GM21526 (cell line): ENCODE measurements at regions not wholly inside any gene's neighbourhood (a gene's known extent, or its start where the extent isn't known, plus 50 kb on each side); places are given as distances from the start of the nearest gene placed in this dataset.

ENCODE experiments used
- ATAC-seq: cut with Tn5 transposase; IDR thresholded peaks from one replicate; pipeline ENCODE4 v1.9.1; 2021; ENCODE audit warnings: moderate library complexity; ENCODE audit not compliant: unreplicated experiment, low FRiP score

DNA sequence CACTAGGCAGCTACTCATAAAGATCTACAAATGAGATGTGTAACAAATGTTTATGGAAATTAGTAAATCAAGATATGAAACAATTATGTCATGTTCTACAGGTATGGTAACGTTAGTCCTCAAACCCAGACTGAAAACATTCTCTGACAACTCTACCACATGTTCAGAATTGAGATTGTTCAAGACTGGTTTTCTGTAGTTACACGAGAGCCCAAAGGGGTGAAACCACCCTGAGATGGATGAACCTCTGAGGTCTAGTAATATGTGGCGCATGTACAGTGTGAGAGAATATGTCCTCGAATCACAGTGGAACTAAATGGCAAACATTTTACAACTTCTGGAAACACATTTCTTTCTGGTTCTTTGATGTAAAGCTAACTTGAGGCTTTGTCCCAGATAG lies 614.3 kb downstream of the ZEB2 start:
- no peak for ATAC-seq

DNA sequence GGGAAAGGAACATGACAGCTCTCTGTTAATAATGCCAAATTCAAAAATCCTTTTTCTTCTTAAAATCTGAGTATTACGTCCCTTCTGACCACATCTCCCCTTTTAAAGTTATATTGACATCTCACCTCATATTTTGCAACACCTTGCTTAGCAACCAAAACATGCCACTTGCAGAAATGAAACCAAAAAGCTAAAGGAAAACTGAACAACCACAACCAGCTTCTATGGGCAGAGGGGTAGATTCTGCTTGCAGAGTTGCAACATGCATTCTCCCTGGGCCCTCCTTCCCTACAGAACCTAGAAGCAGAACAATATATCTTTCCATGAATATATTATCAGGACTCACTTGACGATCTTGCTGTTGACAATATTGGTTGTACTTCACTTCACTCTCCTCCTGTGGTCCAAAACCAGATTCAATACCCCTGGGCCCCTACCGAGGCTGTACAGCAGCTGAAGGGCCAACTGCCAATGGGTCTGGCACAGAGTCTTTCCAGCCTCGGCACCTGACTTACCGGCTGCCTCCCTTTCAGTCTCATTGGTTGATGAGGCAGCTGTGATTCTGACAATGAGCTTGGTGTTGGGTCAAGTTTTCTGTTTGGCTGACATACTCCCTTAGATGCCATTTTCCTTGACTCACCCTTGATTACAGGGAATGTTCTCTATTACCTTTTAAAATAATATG lies 616.6 kb downstream of the ZEB2 start:
- ATAC-seq, result no peak

DNA sequence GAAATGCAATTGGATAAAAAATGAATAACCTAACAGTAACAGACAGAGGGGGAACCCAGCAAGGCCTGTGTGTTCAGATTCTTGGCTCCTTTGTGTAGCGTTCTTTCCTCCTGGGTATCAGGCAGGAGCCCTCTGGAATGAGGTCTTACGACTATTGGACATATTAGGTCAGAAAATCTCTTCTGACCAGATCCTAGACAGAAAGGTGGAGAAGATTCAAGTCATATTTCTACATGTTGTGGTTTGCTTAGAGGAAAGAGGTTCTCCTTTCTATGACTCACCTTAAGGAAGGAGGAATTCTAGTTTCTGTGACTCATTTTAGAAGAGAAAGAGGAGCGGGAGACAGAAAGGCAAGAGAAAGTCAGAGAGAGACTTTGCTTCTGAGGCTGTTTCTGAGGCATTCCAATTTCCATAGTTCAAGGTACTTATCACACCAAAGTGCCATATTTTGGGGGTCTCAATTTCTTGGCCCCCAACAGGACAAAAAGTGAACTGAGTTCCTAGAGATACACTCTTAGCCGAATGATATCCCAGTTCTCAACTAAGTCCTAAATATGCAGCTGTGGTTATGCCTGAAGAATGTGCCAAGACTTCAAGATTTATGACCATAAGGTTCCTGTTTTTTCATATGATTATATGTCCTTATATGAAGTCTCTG lies 618.6 kb downstream of the ZEB2 start:
- ATAC-seq, result peak; percentile 71

DNA sequence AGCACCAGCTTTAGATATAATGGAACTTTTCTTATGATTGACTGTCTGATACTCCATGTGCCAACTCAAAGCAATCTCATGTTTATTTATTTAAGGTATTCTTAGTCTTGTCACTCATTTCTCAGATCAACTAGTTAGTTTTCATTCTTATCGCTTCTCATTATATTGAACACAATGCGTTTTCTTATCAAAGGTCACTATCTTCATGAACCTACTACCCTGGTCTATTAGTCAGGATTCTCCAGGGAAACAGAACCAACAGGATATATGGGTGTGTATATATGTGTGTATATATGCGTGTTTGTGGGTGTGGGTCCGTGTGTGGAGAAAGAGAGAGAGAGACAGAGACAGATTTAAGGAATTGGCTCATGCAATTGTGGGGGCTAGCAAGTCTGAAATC lies 619.9 kb downstream of the ZEB2 start:
- no peak for ATAC-seq

DNA sequence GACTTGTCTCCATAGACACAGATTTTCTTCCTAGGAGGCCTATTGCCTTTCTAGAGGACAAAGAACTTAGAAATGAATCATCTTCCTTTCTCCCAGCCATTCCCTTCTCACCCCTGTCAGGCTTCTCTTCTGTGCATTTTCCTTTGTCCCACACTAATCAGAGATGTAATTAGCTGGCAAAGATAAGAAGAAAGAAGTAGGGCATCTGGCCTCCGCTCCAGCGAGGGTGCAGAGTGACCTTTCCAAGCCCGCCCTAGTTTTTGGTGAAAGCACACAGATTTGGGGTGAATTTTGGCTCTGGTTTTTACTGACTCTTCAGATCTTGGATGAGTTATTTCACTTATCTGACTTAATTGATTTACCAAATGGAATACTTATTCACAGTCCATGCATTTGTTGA lies 626.5 kb downstream of the ZEB2 start:
- ATAC-seq, result no peak

DNA sequence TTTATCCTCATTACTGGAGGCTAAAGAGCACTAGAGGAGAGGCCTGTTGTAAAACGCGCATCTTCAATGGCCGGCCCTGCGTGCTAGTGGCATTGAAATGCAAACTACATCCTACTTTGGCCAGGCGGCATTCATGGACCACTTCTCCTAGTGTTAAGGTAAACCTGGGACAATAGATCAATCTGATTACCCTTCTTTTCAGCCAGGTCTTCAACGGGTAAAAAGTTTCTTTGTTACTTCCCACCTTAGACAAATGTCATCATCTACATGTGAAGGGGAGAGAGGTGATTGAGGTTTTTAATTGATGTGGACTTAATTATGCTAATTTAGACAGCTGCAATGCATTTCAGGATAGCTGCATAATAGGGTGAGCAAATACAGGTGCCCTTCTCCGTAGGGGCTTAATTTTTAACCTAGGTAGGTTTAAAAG lies 628.0 kb downstream of the ZEB2 start:
- ATAC-seq, result no peak

DNA sequence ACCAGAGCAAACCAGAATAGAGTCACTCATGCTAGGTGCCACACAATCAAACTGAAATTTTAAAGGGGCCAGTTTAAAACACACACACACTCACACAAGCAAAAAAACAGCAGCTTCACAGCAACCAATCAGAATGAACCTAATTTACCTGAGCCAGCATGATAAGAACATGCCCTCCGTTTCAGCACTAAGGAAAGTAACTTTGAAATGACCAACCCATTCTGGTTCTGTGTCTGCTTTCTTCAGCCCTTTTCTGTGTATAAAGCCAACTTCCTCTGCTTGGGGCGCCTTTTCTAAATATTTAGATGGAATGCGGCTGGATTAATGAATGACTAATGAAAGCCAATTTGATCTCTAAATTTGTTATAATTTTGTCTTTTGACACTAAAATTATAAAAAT lies 629.1 kb downstream of the ZEB2 start:
- ATAC-seq, result no peak

DNA sequence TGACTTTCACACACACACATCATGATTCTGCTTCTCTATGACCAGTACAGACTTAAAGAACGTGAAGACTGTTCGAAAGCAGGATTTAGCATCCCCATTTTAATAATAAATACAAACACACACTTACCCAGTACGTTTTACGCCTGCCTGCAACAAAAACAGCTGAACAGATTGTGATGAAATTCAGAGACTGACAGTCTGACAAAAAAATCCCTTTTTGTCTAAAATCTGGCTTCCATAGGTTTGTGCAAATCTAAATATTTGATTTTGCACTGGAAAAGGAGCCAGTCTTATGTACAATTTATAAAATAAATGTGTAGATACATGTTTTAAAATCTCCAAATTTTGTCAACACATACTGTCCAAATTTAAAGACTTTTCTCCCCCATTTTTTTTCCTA lies 630.7 kb downstream of the ZEB2 start:
- no peak for ATAC-seq

DNA sequence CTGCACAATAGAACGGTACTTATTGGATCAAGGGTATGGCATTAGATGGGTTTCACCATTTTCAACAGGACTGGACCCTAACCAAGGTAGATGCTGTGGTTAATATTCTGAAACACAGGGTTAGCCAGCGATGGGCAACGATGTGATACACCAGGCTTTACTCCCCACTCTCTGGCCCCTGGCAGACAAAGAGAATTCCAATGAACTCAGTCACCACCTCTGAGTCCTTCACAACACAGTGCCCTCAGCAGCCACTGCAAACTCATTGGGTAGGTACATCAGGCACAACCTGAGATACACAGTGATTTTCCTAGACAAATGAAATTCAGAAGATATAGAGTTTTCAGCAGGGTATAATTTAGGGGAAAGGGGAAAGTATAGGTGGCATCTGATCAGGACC lies 634.5 kb downstream of the ZEB2 start:
- ATAC-seq, result no peak

DNA sequence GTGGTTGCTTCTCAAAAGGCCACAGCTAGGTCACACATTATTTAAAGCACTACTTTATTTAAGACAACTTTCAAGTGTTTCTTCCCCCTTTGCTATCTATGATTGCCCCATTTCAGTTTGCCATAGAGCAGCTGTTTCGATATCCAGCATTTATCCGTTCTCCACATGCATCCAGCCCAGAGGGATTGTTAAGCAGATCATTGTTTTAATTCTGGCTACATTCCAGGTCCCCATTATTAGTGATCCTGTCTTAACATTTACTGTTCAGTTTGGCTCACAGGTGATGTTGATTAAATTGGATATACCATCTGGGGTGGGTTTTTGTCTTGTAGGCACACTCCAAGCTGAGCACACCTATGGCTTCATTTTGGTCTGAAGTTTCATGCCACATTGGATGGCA lies 638.7 kb downstream of the ZEB2 start:
- no peak for ATAC-seq

DNA sequence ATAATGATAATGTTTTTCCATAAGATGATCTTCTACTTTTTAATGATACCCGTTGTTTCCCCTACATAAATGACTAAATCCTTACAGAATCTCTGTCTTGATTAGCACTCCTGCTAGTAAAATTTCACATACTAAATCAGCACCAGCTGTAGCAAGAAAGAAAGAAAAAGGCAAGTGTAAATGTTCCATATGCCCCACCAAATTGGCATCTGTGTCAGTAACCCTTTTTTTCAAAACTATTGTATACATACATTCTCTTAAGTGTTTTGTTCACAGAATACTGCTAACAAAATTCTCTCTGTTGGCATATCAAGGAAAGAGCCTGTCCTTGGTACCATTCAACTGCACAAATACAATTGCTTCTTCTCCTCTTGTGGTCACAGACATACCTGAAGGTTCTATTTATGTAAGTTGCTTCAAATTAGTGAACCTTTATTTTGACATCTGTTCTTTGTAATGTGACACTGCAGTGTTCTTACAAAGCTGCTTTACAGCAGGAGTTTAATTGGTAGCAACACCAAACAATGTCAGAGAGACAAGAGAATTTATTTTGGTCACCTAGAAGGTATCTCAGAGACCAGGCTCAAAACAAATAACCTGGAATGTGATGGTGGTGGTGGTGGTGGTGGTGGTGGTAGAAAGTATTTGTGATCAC lies 641.9 kb downstream of the ZEB2 start:
- no peak for ATAC-seq

DNA sequence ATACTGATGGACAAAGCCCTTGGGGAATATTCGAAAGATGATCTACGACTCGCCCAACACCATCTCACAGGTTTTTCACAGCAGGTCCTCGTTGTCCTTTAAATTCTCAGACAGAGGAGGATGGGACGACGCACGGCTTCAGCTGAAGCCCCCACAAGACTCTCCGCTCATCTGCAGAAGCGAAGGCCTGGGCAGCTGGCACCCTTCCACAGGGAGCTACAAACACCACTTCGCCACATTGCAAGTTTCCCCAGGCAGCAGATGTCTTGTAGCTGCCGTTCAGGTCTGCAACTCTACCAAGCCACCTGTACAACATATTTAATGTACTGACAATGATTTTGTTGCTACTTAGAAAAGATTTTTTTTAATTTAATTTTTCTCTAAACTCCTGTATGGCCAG lies 642.9 kb downstream of the ZEB2 start:
- ATAC-seq, result no peak

DNA sequence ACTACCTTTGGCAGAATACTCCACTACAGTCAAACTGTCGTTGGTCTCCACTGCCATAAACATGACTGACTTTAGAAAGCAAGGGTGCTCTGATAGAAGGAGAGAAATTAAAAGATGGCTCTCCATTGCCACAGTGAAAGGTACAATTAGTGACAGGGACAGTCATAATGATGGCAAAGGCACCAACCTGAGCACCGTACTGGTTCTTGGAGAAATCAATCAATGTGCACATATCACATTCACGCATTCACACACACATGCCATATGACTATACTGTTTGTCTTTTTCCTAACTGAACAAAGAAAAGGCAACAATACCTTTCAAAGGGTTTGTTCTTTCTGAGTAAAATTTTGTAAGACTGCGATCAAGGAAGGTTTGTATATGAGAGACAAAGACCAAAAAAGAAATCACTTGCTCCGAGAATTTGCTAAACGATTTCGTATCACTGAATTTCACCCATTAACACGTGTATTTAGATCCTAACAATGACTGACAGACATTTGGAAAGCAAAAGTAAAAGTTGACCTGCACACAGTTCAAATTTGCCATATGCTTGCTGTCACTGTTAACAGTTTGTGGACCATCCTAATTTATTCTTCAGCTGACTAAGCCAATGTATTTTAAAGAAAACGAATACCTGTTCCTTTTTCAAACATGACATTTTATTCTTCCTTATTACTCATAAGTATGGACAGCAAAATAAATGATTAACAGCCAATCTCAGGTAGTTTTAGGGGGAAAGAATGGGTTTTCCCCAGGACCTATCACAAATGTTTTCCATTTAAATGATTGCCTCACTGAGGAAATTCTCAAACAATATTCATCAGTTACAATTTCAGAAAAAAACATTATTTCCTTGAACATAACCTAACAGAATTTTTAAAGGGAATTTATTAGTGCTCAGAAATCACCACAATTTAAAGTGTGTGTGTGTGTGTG lies 644.4 kb downstream of the ZEB2 start:
- no peak for ATAC-seq

DNA sequence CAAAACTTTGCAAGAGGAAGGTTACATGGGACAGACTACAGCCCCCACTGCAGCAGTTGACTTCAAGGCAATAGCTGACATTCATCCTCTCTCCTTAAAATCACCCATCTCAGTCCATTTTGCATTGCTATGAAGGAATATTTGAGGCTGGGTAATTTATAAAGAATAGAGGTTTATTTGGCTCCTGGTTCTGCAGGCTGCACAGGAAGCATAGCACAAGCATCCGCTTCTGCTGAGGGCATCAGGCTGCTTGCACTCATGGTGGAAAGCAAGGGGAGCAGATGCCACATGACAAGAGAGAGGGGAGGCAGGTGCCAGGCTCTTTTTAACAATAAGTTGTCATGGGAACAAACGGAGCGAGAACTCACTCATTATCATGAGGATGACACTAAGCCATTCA lies 646.0 kb downstream of the ZEB2 start:
- no peak for ATAC-seq

DNA sequence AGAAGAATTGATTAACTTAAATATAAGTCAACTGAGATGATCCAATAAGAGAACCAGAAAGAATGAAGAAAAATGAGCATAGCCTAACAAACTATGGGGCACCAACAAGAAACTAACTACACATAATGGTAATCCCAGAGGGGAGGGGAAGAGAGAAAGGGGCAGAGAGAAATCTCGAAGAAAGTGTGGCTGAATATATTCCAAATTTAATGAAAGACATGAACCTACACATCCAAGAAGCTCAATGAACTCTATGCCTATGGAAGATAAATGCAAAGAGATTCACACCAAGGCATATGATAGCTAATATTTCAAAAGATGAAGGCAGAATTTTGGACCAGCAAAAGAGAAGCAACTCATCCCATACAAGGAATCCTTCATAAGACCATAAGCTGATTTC lies 649.2 kb downstream of the ZEB2 start:
- no peak for ATAC-seq

DNA sequence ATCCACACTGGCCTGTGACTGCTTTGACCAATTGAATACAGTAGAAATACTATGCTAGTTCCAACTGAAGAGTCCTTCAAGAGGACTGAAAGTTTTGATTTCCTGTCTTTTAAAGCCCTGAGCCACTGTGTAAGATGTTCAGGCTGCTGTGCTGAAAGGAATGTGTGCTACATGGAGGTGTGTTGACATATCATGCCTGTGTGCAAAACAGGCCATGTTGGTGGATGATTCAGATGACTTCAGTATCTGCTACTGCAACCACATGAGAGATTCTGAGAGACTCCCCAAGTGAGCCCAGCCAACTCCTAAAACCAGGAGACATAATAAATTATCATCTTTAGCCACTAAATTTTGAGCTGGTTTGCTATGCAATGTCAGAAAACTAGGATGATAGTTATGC lies 662.9 kb downstream of the ZEB2 start:
- ATAC-seq, result no peak

DNA sequence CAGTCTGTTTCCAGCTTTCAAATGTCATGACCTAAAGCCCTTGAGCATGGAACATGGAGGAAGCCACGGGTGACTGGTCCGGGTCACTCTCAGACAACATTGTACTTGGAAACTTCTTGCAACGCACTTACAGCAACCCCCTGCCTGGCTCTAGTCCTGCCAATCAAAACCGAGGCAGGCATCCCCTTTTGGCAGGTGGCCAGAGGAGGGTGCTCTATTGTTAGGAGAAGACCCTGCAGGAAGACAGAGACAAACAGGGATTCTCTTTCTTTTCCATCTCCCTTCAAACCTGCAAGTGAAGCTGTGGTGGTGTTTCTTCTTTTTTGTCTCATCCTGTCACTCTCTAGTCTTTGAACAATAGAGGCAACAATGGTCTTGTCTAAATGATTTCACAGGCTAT lies 667.2 kb downstream of the ZEB2 start:
- ATAC-seq, result no peak

DNA sequence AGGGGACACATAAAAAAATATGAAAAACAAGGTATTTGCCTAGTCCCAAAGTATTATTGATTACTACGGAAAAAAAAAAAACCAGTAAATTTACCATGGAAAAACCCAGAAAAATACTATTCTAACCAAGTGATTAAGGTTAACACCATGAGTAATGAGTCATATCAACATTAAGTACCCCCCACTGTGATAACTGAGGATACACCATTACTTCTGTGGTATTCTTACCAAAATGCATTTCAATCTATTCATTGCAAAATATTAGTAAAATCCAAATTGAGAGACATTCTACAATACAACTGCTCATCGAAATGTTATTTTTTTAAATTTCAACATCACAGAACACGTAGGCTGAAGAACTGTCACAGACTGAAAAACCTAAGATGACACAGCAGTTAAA lies 669.8 kb downstream of the ZEB2 start:
- ATAC-seq, result no peak

DNA sequence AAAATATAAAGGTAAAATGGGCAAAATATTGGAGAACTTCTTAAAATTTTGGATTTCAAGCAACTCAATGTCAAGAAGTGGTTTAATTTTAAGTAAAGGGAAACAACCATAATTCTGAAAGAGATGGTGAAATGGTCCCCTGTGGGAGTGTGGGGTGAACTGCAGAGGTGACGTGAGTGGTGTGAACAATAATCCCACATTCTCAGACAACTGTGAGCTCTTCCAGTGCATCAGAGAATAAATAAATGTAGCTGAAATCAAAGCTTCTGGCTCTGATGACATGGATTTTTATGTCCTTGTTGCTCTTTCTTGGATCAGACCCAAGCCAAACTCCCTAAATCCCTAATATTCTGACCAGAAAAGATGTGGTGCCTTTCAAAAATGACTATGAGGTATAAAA lies 672.7 kb downstream of the ZEB2 start:
- ATAC-seq, result no peak

DNA sequence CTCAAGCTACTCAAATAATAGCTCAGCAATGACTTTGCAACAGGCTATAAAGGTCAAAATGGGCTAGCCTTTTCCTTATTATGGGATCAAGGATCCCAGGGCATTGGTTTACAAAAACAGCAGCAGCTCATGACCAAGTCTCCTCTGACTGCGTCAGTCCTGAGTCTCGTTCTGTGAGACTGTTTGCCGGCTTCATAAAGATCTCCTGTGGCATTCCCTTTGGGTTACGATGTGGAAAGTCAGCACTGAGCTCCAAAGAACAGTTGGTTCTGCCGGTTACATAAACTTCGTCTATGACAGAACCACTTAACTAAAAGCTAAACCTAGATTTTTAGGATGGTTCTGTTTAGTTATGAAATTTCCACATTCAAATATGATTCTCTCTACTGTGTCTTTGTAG lies 674.9 kb downstream of the ZEB2 start:
- no peak for ATAC-seq

DNA sequence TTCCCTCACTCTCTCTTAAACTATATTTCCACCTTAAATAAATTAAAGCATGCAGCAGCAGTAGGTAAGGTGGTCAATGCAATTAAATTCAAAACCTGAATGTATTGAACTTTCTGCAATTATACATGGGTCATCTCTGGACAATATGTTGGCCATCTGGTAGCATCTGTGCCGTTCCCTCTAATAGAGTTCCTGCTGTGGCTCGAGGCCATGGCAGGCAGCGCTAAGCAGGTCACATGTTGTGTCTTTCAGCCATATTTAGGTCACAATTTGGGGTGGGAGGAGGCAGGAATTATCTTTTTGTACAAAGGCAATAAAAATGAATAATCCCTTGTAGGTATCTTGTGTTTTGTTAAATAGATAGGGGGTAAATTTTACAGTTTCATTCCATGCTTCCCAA lies 676.2 kb downstream of the ZEB2 start:
- no peak for ATAC-seq
